NCI-H69 (cell line): ENCODE measurements at regions not wholly inside any gene's neighbourhood (a gene's known extent, or its start where the extent isn't known, plus 50 kb on each side); places are given as distances from the start of the nearest gene placed in this dataset.
"Not testable (repeated sequence)": the region's sequence is repeated elsewhere in the genome, so short reads cannot be mapped to it uniquely, and the experiment has no call there.

Source experiments
- DNase-seq: peaks from one replicate; lab custom pipeline; 2025; lab: John Stamatoyannopoulos, UW

DNA sequence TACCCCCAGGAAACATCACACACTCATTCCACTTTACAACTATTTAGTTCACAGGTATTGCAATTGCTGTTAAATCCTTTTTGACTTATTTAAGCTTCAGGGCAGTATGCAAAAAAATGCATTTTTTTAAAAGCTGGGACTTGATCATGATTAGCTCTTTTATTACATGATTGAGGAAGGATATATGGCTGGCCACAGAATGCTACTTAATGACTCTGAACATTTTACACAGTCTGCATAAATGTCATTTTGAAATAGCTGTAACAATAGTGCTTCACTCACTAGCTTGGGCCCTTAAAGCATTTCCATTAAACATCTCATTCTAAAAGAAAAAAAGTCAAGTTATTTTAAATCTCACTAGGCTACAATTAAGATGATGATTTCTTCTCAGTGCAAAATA, 429.7 kb downstream of the FRK start:
- no peak for DNase-seq

DNA sequence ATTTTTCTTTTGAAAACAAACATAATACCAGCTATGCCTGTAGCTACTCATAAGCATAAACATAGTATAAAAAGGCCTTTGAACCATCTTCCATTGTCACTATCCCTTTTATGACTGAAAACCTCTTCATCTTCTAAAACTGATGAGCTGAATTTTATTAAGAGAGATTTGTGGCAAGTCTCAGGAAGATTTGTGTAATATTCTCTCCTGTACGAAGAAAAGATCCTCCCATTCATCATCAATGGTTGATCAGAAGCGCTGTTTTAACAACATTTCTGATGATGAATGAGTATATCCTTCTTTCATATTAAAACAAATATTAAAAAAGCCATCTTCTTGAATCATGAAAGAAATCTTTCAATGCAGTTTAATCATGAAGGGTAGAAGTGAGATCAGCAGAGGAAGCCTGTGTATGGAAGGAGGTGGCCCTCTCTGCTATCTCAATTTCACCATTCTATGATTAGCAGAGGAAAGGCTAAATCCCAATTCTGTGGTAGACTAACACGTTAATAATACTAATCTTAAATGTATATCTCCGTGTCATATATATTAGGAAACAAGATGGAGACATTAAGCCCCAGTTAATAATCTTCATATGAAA, 430.2 kb downstream of the FRK start:
- DNase-seq, result no peak

DNA sequence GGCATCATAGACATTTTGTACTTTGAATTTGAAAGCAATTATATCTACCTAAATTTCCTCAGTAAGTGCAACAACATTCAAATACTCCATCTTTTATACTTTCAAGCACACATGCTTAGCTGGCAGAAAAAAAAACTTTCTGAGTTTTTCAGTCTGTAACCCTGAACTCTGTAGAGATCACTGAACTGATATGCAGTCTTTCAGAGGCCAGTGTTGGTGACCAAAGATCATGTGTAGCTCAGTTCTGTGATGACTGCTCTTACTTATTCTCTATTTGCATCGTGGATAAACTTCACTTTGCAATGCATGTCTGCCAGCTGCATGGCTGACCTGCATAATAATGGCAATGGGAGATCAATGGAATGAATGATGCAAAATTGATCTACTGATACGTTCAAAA, 431.3 kb downstream of the FRK start:
- no peak for DNase-seq

DNA sequence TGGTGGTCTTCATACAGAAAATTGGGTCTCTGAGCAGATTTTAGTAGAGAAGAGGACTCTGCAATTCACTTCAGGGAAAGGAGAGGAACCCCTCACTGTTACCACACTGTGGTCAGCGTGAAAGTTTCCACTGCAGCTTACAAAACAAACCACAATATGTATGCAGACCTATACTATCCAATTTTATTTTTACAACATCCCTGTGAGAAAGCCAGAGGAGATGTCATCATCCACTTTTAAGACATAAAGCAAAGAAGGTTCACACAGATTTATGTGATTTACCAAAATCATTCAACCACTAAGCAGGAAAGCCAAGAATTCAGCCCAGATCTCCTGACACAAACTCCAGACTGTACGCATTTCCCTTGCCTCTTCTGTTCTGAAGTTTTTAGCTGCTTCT, 442.4 kb downstream of the FRK start:
- DNase-seq, result no peak

DNA sequence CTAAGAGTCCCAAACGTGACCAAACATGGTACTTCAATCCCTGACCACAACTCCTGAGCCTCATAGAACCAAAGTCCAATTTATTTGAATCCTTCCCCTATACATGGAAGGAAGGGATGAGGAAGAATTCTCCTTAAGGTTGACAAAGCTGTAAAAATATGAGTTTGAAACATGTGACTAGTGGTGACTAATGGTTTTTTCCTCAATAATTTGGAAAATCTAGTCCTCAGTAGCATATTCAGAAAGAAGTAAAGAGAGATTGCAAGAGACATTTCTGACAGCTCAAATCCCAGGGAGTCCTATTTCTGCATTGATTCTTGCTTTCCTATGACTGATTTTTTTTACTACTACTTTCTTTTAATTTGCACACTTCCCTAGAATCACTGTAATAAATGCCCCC, 443.7 kb downstream of the FRK start:
- DNase-seq, result no peak

DNA sequence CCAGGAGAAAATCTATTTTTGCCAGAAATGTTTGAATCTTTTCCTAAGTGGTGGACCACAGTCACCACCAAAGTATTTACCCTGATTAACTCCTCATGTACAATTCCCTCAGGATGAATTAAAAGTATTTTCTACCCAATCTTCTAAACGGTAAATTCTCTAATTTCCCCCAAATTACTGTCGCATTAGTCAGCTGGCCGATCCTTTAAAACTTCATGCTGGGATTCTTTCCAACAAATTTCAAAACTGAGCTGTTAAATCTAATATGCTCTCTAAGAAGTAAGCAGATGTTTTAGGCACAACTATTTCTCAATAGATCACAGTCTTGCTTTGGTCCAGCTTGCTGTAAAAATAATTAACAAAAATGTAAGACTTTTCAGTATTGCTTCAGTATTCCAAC, 447.2 kb downstream of the FRK start:
- DNase-seq, result no peak

DNA sequence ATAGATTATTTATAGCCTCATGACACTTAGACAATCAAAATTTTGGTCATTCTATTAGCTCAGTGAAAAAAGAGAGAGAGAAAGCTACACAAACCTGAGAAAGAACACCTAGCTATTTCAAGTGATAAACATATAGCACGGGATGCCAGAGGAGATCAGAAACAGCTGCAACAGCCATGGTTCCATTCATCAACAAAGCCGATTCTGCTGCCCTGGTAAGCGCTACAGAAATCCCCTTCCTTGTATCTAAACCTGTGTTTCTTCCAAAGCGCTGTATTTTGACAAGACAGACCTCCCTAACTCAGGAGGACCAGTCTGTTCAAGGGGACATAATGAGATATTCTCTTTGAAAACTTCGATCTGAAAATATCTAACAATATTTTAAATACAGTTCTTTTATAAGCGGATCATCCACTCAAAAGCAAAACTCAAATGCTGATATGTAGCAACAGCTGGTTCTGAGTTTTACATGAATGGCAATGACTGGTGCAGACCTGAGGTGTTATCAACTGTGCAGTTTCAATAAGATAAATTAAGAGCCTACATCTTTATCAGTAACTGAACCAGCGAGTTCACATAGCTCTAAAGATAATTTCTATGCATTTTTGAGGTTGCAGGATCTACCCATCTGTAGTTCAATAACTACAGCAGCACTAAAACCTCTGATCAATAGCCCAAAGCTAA, 447.8 kb downstream of the FRK start:
- no peak for DNase-seq

DNA sequence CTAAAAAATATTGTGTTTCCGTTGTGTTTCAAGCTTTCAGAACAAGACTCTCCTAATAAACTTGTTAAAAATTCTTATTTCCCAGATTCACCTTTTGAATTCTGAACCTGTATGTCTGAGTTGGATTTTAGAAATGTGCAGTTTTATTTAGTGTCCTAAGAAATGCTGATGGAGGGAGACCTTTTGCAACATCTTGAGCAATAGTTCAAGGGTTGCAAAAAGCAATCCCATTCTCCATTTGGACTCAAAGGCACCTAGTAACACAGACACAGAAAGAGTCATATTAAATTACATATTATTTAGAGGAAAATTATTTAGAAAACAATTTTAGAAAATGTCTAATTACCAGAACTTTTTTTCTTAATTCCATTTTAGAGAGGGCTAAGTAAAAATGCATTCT, 448.5 kb downstream of the FRK start:
- DNase-seq, result no peak

DNA sequence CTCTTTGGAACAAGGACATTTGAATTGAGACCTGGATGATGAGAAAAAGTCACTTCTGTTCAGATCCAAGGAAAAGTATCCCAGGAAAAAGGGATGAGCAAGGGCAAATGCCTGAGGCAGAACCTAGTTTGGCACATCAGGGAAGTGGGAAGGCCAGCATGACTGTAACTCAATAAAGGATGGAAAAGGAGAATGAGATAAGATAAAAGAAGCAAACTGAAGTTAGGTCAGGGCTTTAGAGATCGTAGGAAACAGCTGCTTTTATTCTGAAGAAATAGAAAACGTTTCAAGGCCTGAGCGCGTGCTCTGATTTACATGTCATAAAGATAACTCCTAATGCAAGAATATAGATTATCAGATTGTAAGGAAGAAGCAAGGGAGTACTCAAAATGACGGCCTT, 450.0 kb downstream of the FRK start:
- no peak for DNase-seq

DNA sequence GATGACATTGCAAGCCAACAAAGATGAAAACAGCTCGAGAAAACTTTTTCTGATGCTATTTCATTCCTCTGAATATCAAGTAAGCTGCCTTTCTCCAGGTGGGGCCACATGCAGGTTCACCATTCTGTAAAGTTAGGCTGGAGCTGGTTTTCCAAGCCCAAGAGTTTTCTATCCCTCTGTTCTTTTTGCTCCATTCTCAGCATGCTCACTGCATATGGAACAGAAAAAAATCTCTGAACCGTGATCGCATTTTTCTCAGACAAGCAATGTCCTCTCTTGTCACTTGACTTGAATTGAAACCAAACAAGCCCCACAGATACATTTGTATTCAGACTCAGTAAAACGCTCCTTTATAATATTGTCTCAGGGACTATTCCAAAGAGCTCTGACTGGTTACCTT, 451.6 kb downstream of the FRK start:
- no peak for DNase-seq

DNA sequence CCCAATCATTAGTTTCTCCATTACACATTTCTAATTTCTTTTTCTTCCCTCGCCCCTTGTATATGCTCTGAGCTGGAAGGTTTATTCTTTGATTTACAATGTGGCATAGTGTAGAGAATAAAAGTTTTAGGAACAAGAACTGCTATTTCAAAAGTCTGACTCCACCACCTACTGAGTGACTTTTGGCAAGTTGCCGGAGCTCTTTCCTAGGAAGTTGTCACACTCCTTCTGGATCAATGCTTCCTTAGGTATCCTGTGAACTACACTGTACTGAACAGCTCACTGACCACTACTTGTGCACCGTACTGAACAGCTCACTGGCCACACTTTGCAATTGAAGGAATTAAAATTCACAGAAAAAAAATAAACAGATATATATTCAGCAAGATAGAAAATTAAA, 458.2 kb downstream of the FRK start:
- no peak for DNase-seq

DNA sequence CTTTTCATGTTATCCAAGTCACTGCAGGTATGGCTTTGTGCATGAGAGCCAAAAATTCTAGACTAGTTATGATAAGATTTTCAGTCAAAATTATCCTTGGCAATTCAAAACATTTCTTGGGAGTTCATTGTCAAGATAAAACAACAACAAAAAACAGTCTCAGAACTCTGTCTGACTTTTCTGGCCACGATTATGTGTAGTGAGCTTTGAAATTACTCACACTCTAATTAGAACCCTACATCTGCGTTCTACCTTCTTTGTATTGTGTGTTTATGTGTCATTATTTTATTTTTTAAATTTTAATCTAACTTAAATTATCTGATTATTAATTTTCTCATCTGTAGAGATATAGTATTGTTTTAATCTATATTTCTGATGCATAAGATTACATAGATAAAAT, 459.2 kb downstream of the FRK start:
- DNase-seq, result no peak

DNA sequence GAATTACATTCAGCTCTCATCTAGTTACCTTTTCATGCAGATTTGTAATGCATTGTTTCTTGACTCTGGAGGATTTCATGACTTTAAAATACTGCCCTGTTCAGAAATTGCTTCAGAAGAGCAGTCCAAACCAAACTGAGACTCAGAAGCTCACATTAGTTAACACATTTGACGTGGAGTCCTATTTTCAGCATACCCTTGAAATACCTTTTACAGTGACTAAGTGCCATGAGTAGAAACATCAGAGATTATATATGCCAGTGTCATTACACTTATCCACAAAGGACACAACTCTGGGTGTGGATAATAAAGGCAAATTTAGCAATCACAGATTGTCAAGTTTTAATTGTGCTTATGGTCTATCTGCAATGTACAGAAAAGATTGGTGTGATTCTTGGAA, 459.6 kb downstream of the FRK start:
- no peak for DNase-seq

DNA sequence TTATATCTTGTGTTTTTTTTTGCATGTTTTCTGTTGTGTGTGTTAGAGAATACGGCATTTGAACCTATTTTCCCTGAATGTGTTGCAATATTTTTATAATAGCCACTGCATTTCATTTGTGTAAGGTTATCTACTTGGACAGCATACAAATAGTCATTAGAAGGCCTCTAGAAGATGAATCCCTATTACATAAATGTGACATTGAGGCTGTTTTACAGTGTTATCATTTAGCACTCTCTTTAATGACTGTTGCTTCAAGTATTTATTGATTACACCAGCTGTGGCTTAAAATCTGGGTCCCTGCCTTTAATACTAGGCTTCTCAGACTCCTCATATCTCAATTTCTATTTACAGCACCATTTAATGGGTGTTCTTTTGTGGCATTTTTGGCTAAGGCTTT, 465.8 kb downstream of the FRK start:
- no peak for DNase-seq

DNA sequence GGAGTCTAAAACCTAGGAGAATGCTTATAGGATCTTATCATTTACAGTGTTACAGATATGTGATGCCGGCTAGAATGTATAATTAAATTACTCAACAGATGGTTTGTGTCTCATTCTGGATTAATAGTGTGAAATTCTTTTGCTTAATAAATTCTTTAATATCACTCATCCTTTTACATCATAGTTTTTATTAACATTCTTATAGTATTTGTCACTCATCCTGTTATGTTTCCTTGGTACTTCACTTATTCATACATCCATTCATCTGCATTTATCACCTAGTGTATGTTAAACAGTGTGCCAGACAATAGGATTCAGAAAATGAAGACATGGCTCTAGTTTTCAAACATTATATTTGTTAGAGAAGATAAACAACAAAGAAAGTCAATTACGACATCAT, 468.7 kb downstream of the FRK start:
- DNase-seq, result no peak

DNA sequence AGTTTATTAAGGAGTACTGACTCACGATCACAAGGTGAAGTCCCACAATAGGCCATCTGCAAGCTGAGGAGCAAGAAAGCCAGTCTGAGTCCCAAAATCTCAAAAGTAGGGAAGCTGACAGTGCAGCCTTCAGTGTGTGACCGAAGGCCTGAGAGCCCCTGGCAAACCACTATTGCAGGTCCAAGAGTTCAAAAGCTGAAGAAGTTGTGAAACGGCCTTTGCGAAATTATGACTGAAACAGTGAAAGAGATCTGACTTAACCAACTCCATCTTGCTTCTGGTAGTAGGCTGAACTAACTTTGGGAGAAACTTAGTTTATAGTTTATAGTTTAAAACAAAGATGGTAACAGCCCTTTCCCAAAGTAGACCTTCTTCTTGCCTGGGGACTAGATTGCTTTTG, 471.6 kb downstream of the FRK start:
- DNase-seq, result not testable (repeated sequence)

DNA sequence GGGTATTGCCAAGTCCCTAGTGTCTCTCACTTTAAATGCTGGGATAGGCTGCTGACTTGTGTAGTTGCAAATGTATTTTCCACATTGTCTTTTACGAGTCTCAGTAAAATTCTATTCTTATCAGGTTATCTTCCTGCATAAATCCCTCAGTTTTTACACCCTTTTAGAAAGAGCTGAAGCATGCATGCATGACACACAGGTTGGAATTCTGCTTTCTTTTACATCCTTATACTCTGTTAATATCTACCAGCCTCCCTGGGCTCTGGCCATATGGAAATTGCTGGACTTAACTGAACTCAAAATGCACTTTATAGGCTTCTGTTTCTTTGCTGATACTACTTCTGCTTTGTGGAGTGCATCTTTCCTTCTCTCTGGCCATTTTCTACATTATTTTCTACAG, 477.4 kb downstream of the FRK start:
- DNase-seq, result no peak

DNA sequence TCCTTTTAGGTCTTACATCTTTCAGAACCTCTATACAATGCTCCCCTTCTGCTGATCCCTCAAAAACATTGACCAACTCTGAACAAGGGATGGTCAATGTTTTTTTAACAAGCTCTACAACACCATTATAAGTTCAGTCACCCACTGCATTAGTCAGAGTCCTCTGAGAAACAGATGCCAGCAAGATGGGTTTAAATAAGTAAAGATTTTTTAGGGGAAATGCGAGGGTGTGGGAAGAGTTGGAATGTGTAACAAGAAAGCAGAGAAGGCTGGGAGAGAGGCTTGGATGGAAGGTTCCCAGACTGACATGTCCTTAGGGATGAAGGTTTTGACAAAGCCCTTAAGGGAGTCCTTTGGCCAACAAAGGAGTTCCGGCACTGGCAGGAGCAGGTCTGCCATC, 478.3 kb downstream of the FRK start:
- no peak for DNase-seq

DNA sequence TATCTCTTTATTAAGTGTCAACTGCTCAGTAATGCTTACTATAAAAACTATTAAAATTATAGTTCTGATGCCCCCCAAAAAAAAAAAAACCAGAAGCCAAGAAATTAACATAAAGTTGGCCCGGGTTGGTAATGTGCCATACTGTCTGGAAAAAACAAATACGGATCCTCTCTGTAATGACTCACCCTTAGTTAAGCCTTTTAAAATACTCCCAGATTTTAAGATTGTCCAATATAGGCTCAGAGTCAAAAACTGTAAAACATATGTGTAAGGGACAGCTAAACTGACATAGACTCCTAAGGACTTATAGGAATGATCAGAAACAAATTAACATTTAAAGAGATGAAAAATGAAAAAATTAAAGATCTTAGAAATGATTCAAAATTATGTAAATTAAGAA, 481.1 kb downstream of the FRK start:
- DNase-seq, result not testable (repeated sequence)

DNA sequence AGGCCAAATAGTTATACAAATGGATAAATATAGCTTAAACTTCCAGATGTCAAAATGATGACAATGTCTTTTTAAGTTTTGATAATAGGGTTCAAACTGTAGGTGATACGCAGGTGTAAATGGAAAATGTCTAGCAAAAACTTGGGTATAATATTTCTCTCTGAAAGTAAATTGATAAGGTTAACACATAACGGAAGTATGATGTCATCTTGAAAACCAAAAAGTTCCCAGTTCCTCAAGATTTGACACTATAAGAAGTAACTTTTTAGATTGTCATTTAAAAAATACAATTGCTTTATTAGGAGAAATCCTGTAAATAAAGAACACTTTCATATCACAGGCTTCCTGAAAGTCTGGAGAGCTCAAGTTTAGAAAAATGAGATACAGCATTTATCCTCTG, 483.4 kb downstream of the FRK start:
- no peak for DNase-seq

DNA sequence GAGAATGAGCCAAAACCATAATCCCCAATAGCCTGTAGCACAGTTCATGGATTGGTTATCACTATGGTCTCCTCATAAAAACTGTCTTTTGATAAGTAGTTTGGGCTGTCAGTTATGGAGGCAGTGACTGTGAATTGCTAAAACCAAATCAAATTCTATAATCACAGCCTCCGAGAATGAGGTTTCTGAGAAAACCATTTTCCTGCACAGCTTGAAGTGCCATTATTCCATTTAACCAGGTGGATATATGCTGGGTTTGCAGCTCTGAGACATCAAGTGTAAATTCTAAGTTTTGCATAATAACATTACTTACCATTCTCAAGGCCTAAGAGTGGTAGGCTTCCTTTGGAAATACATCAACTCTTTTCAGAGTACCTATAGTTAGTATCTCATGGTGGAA, 485.4 kb downstream of the FRK start:
- no peak for DNase-seq

DNA sequence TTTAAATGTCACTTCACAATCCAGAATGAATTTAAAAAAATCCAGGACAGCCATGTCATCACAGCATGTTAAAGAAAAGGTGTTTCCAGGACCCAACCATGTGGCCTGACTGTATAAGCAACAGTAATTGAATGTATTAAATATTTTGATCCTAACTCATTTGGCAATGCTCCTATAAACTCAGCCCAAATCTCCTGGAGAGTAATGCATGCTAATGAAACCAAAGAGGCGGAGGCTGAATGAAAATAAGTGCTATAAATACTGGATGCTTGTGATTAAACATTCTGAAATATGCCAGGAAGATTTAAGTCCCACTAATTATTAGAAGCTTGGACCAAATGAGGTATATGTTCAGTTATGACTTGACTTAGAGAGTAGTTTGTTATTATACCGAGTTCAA, 486.8 kb downstream of the FRK start:
- no peak for DNase-seq

DNA sequence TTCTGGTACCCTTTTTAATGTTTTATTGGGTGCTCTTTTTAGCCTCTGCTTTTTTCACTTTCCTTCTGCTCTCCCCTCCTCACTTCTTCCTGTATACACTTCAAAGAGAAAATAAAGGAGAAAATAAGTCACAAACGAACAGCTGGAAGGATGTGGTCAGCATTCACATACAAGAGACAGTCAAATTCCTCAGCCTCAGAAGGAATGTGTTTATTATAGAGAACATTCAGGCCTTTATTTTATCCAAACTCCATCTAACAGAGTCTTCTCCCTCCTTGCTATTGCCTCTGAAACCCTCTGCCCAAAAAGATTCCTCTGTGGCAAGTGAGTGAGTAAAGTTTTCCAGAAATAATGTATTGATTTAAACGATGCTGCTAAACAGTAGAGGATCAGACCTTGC, 490.4 kb downstream of the FRK start:
- no peak for DNase-seq

DNA sequence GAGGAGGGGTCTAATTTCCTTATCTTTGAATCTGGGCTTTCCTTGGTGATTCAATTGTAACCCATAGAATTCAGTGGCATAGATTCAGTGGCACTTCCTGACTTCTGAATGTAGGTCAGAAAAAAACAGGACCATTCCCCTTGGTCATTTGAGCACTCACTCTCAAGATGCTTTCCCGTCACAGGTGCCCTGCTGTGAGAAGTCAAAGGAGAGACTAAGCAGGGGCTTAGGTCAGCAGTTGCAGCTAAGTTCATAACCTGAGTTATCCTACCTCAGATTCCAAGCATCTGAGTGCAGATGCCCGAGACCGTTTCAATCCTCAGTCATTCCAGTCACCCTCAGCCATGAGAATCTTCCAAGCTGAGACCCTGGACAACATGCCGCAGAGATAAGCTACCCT, 506.6 kb downstream of the FRK start:
- no peak for DNase-seq
